GM19240 (cell line): ENCODE measurements at regions not wholly inside any gene's neighbourhood (a gene's known extent, or its start where the extent isn't known, plus 50 kb on each side); places are given as distances from the start of the nearest gene placed in this dataset.
A peak's percentile ranks its signal among the peaks of the same experiment; 100 is the strongest.
"Not testable (repeated sequence)": the region's sequence is repeated elsewhere in the genome, so short reads cannot be mapped to it uniquely, and the experiment has no call there.

Source experiments
- DNase-seq: peaks from one replicate; pipeline ENCODE4 v3.0.0; 2011; ENCODE audit warnings: low spot score; ENCODE audit not compliant: insufficient read length

DNA sequence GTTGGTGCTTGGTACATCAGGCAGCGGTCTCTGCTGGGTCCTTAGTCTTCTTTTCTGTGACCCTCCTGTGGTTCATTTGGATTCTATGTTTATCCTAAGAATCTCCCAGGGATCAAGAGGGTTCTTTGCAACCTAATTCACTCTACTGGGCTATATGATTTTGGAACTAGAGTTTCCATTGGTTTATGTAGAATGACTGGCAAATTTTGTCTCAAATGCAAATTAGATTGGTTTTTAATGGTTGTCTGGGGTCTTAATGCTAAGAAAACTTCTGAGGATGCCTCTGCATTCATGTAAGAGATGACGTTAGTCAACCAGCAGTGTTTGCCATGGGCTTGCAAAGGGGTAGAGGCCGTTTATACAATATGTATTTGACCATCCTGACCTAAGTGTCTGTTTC is 129.8 kb upstream of the ZFP64 start:
- DNase-seq: no peak

DNA sequence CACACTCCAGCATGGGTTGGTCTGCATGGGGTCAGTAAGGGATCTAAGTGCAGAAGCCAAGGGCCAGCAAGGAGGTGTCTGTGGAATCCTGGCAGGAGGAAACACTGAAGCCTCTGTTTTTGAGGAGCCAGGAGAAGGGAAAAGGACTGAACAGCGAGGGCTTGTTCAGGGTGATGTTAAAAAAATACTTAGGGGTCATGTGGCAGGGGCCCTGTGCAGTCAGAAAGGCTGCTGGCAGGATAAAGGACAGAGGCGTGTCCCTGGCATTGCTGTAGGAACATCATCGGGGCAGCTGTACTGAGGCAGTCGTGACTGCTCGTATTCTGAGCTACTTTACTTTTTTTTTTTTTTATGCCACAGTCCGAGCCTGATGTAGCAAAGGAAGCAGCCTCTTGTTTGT is 127.1 kb upstream of the ZFP64 start:
- no peak for DNase-seq

DNA sequence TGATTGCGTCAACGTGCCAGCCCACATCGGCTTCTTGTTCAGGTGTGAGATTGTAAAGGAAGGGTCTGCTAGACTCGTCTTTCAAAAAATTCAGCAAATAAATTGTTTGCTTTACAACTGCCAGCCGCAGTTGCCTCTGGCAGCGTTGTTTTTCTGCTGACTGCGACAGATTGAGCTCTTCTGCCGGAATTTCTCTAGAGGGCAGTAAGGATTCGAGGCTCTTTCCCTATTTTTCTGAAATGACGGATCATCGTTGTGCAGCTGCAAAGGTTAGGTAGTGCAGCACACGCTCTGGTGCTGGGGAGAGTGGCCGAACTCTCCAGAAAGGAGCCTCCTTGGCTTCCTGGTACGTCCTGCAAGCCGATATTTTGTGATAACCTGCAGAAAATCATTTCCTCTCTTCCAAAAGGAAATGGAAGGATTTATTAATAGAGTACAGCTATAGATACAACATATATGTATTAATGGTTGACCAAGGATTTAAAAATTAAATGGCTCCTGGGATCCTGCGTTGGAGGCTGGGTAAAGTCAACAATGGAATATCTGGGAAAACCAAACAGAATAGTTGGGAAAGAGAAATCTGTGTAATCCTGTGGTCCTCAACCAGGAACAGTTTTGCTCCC is 121.9 kb upstream of the ZFP64 start:
- no peak for DNase-seq

DNA sequence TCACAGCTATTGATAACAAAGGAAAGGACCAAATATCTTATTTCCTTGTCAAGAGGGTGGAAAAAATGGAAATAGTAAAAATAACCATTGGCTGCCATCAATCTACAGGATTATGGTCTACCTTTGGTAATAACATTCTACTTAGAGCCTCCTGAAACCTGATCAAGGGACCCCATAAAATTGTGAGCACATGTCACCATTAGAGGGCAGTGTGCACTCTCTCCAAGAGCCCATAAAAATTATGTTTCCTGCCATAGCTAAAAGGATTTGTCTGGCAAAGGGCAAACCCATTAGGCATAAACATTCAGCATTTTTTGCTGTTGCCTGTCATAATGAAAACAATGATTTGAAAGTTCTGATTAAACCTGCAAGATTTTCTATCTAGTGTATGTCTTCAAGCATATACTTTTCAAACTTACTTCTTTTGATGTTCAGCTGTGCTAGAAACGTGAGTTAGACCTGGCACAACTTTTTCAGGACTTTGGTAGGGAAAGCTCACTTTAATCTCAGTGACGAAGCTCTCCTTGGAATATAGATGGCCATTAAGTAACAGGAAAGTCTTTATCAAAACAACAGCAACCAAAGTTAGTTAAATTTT is 120.7 kb upstream of the ZFP64 start:
- DNase-seq: peak; percentile 28

DNA sequence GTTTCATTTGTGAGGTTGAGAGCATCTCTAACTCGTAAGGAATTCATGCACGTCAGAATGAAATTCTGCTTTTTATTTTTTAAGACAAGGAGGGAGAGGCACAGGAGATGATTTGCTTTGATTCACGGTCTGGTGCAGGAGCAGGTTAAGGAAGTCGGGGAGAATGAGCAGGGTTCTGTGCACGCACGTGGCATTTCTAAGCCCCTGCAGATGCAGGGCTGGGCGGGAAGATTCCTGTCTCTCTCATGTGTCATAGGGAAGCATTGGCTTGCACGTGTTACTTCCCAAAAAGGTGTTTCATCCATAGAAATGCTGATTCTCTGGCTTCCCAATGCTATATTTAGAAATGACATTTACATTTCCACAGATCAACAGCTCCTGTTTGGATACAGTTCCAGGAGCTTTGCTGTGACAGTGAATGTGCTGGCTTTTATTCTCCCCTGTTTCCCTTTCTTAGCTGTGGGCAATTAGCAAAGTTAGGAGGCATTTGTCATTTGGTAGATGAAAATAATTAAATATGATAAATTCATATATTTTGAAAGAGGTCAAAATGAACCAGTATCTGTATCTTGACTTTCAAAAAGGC is 119.7 kb upstream of the ZFP64 start:
- DNase-seq: no peak

DNA sequence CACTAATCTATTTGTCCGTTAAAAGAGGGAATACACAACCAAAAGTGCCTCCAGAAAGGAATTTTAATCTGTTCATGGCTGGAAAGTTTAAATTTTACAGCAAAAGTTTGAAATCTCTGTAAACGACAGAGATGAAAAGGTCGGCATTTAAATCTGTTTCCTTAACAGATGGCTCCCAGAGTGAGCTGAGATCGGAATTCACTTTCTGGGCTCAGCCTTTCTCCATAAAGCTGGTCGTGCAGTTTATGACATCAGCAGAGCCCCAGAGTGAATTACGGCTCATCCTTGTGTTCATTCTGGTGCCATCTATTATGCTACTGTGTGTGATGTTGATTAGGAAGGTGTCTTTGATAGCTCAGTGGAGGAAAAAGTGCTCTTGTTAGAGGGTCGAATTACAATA is 117.6 kb upstream of the ZFP64 start:
- no peak for DNase-seq

DNA sequence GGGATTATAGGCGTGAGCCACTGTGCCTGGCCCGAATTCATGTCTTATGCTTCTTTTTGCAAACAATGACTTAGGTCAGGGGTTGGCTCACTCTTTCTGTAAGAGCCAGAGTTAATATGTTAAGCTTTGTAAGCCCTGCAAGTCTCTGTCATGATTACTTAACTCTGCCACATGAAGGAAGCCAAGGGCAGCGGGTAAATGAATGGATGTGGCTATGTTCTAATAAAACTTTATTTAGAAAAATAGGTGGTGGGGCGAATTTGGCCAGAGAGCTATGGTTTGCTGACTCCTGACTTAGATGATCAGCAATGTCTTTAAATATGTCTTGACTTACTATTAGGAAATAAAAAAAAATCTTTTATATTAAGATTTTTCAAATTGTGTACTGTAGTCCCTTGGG is 114.9 kb upstream of the ZFP64 start:
- no peak for DNase-seq

DNA sequence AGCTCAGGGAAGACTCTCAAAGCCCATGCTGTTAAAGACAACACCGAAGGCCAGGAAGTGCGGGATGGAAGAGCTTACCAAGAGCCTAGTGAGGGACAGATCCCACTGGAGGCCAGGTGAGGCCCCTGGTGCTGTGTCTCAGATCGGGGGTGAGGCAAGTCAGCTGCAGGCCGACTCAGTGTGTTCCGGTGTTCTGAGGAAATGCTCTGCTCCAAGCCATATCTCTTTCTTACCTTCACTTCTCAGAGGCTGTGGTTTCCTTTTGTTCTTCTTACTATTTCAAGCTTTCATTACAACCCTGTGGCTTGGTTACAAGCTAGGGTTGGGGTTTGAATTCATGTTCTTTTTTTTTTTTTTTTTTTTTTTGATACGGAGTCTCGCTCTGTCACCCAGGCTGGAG is 114.3 kb upstream of the ZFP64 start:
- DNase-seq: no peak

DNA sequence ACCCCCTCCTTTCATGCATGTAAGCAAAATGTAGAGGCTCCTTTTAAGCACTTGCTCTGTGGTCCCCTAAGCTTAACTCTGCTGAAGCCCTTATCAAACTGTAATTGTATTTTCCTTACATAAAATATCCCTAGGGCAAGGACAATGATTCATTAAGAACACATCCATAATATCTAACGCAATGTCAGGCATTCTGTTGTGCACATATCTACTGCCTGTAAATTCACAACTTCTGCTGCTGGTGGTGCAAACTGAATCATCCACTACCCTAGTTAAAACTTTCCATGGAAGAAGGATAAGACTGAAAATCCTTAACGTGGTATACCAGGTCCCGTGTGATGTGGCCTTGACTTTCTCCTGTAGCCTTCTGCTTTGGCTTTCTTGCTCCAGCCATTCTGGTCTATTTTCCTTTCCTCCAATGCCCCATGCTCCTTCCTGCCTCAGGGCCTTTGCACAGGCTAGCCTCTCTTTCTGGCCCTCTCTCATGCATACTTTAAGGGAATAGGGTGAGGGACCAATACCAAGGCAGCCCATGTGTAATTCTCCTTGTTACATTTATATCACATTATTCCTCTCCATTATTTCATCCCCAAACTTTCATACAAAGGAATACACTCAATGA is 113.6 kb upstream of the ZFP64 start:
- DNase-seq: no peak

DNA sequence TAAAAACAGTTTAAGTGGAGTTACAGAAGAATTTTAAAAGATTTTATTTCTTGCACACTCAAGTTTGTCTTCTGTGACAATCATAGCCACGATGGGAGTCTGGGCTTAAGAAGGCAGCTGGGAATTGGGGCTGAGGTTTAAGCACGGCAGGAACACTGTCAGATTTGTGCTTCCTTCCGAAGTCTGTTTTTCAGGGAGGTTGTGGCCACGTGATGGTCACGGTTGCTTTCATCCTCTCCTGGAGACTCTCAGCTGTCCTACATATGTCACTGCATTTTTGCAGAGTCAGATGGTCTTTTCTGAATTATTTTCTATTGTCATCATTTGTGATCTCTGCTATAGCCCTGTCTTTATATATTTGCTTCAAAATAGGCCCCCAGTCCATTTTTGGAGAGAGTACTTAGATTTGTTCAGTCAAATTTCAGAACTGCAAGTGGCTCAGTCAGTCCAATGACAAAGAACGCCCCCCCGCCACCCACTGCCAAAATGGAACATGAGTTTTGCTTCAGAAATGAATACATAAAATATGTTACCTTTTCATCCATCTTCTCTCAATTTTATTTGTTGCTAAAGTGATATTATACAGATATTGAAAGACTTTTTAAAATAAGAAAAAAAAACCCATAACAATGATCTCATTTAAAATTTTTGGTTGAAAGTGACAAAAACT is 111.8 kb upstream of the ZFP64 start:
- DNase-seq: no peak

DNA sequence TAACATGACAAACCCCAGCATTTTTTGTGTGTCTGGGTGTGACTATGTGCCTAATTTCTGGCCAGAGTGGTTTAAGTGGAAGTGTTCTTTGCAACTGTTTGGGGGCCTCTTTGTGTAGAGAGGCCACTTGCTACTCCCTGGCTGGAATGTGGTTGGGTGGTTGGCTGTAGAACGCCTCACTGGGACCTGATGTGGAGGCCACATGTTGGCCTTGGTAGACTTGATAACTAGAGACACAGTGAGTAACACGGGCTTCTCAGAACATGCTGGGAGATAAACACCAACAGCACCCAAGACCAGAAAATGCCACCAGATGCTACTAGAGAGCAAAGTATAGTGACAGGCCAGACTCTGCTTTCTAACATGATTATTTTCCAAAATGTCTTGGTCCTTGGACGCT is 111.2 kb upstream of the ZFP64 start:
- no peak for DNase-seq

DNA sequence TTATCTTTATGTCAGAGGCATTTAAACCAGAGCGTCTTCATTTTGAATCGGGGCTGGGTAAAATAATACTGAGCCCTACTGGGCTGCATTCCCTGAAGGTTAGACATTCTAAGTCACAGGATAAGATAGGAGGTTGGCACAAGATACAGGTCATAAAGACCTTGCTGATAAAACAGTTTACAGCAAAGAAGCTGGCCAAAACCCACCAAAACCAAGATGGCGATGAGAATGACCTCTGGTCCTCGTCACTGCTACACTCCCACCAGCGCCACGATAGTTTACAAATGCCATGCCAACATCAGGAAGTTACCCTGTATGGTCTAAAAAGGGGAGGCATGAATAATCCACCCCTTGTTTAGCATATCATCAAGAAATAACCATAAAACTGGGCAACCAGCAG is 110.5 kb upstream of the ZFP64 start:
- not testable (repeated sequence) for DNase-seq

DNA sequence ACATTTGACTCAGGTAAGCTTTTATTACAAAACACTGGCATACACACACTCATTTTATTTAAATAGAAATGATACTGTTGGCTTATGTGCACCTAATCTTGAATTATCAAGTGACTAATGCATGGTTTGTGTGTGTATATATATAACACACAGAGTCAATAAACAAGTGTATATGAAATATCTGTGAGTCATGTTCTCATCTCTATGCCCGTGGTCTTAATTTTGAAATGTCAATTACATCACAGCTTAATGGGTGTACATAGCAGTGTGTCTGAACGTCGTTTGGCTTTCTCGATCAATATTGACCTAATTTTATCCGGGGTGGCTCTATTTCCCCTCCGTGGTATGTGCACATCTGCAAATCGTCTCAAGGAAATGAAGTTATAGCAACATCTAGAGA is 104.0 kb upstream of the ZFP64 start:
- DNase-seq: no peak

DNA sequence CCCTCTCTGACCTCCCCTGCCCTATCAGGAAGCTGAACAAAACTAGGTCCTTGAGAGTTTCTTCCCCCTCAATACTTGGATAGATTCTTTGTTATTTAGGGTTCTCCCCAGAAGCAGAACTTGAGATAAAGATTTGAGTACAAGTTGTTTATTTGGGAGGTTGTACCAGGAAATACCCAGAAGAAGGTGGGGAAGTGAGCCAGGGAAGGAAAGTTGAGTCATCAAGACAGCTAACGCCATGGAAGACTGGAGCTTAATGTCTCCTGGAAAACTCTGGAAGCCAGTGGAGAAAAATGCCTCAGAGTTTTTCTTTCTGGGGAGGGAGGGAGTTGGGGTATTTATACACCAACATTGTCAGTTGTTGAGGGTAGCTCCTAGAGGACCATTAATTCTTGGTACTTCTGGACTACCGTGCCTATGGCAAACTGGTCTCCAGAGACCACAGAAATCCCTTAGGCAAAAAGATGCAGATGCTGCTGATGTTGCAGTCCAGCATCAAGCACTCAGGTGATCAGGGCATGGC is 102.6 kb upstream of the ZFP64 start:
- DNase-seq: no peak

DNA sequence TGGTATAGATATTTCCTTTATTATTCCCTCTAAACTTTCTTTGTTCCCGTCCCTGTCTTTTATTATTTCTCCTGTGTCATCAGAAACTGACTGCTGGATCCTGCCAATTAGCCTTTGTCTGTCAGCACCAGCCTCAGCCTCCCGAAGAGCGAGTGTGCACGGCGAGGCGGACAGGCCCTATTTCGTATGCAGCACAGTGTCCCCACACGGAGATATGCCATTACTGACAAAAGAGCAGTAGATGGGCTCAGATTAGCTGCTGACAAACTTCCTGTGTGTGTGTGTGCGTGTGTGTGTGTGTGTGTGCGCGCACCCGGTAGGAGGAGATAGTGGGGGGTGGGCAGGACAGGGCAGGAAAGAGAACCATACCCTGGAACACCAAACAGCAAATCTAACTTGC is 99.5 kb upstream of the ZFP64 start:
- no peak for DNase-seq

DNA sequence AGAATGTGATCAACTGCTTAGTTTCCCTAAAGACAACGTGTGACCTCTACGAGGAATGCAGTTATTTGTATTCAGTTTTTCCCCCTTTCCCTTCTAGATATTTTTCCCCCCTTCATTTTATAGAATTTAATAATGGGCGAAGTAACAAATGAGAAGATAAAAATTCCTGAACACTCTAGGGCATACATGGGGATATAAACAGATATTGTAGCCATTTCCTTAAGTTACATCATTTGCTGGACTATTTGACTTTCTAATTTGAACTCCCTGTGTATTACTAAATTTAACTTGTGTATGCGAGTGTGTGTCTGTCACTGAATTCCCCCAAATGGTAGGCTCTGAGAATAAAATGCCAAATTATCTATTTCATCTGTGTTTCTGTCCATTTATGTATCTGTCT is 99.0 kb upstream of the ZFP64 start:
- DNase-seq: no peak

DNA sequence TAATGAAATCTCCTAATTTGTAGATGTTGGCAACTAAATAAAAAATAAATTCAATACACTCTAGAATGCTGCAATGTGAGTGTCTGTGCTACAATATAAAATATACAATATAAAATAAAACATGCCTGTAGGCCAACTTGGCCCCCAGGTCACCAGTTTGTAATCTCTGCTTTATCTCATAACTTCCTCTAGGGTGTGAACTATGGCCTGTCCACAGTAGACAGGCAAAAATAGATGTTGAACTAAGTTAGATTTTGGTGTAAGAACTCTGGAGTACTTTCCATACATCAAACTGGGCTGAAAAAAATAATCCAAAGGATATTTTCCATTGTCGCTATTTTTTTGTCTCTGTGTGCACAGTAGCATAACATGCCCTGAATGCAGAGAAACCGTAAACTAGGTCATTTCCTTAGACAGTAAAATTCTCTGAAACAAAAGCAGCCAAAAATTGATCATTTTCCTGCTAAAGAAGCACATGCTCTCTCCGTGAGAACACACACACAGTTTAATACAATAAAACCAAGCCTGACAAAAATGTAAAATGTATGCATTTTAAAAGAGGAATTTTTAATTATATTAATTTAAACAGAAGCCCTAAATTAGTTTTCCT is 98.5 kb upstream of the ZFP64 start:
- no peak for DNase-seq

DNA sequence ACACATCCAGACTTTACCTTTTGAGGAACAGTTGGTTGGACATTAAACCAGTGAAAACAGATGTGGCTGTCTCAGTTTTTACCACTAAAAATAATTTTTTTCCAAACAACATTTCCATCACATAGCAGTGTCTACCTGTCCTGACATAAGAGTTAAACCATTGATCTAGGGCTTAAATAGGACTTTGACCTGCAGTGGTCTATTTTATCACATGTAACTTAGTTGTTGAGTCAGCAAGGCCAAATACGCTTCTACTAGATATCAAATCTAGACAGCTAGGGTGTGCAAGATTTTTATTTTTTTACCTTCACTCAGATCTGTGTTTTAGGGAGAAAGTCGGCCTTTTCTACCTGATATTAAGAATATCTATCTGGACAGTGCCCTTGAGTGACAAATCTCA is 88.8 kb upstream of the ZFP64 start:
- DNase-seq: no peak

DNA sequence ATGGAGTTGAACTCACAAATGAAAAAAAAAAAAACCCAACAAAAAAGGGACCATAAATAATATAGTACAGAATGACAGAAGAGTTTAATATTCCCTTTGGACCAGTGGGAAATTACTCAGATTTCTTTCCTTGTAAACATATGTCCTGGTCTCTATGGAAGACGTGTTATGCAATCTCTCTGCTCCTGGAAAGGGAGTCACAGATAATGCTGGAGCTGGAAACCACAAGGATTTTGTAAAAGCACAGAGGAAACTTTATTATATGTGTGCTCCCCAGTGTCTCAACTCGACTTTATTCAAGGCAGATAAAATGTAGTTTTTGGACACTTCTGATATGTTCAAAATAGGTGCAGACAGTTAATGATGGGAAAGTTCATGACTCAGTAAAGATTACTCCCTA is 88.1 kb upstream of the ZFP64 start:
- no peak for DNase-seq

DNA sequence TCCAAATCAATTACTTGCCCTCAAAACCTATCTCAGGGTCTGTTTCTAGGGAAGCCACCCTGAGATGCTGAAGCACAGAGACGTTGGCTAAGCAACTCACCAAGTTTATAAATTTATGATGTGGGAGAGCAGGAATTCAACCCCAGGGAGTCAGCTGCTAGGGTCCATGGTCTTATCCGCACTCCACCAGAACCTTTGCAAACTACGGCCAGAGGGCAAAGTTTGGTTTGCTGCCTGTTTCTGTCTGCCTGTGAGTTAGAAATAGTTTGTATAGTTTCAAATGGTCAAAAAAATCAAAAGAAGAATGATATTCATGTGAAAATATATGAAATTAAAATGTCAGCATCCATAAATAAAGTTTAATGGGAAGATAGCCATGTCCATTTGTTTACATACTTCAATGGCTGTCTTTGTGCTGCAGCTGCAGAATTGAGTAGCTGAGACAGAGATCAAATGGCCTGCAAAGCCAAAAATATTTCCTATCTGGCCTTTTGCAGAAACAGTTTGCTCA is 83.7 kb upstream of the ZFP64 start:
- DNase-seq: no peak

DNA sequence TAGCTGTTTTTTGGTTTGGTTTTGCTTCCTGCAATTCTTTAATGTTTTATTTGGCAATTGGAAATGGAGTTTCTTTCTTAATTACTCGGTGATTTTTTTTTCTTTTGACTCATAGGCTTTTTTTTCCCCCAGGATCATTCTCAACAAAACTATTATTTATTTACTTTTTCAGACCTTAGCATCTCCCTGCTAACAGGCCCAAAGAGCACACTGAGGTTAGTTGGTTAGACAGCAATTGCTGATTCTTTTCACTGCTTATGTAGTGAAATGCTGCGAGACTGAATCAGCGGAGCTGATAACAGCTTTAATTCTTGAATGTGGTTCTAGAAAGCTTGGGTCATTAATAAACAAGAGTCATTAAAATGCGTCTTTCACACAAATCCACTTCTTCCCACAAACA is 79.1 kb upstream of the ZFP64 start:
- DNase-seq: no peak
